H1 (cell line): ENCODE measurements at regions not wholly inside any gene's neighbourhood (a gene's known extent, or its start where the extent isn't known, plus 50 kb on each side); places are given as distances from the start of the nearest gene placed in this dataset.

Source experiments
- CTCF ChIA-PET: fragments of 300-600 bp; sonication (Branson Sonifier 250); formaldehyde crosslinking; loops from one replicate; lab custom pipeline; 2021; ENCODE audit not compliant: partially characterized antibody; lab: Charles Lee
- POLR2A ChIA-PET: fragments of 300-600 bp; sonication (Branson Sonifier 250); formaldehyde crosslinking; loops from one replicate; lab custom pipeline; 2021; ENCODE audit warnings: inconsistent platforms; ENCODE audit not compliant: partially characterized antibody; lab: Charles Lee
- DNase-seq, 2 experiments: peaks; one replicate each; pipeline versions ENCODE4 v3.0.0 to v3.0.0-alpha.2; 2010 to 2022; ENCODE audit warnings: low spot score in 2 of 2, low read depth in 1 of 2, mixed read lengths in 1 of 2
- FAIRE-seq: peaks from 2 replicates; lab custom pipeline; 2011; peaks lifted over from hg19 to GRCh38; lab: Jason Lieb, UNC
- H2AFZ ChIP-seq: 2 replicates; pipeline ENCODE4 v1.8.1; 2012; ENCODE audit warnings: low read length, inconsistent platforms
- H2AK5ac ChIP-seq: 2 replicates; pipeline ENCODE4 v1.6.1; 2013; ENCODE audit warnings: low read depth, low read length
- H2BK120ac ChIP-seq: replicated peaks from 2 replicates; pipeline ENCODE3; 2013; ENCODE audit warnings: low read depth, low read length, inconsistent platforms
- H2BK12ac ChIP-seq: 2 replicates; pipeline ENCODE4 v1.6.1; 2013; ENCODE audit warnings: low read depth, low read length
- H2BK15ac ChIP-seq: 2 replicates; pipeline ENCODE4 v1.6.1; 2013; ENCODE audit warnings: low read length
- H2BK20ac ChIP-seq: 2 replicates; pipeline ENCODE4 v1.6.1; 2013; ENCODE audit warnings: low read length
- H2BK5ac ChIP-seq: 2 replicates; pipeline ENCODE4 v1.6.1; 2013; ENCODE audit warnings: low read depth, low read length
- H3K14ac ChIP-seq: 2 replicates; pipeline ENCODE4 v1.6.1; 2013; ENCODE audit warnings: inconsistent platforms; ENCODE audit not compliant: insufficient read length
- H3K18ac ChIP-seq: 2 replicates; pipeline ENCODE4 v1.6.1; 2013; ENCODE audit warnings: low read length; ENCODE audit errors: extremely low read depth
- H3K23ac ChIP-seq: 2 replicates; pipeline ENCODE4 v1.6.1; 2013; ENCODE audit warnings: inconsistent platforms; ENCODE audit not compliant: insufficient read length
- H3K23me2 ChIP-seq: 2 replicates; pipeline ENCODE4 v1.6.1; 2013; ENCODE audit warnings: low read depth, low read length
- H3K27ac ChIP-seq: 2 replicates; pipeline ENCODE4 v1.6.1; 2011; ENCODE audit warnings: low read depth, low read length, inconsistent platforms
- H3K27me3 ChIP-seq, 4 experiments: replicated peaks in 1 of 4; 1 replicate in 1 of 4; 2 replicates in 3 of 4; pipeline versions ENCODE4 v1.6.1 to v1.8.1; 2011 to 2013; ENCODE audit warnings: low read length in 3 of 4, mild to moderate bottlenecking in 3 of 4, inconsistent platforms in 2 of 4, mixed read lengths in 2 of 4, moderate library complexity in 1 of 4; ENCODE audit not compliant: control insufficient read depth in 3 of 4, insufficient read depth in 3 of 4; ENCODE audit errors: extremely low read depth in 1 of 4
- H3K36me3 ChIP-seq, 4 experiments: 2 replicates each; pipeline versions ENCODE4 v1.6.1 to v1.8.1; 2011 to 2013; ENCODE audit warnings: mild to moderate bottlenecking in 4 of 4, low read length in 3 of 4, moderate library complexity in 2 of 4, control low read depth in 1 of 4, inconsistent platforms in 1 of 4; ENCODE audit not compliant: insufficient read depth in 4 of 4, control insufficient read depth in 2 of 4
- H3K4ac ChIP-seq: replicated peaks from 2 replicates; pipeline ENCODE3; 2013; ENCODE audit warnings: low read length, low read depth, mixed read lengths, inconsistent platforms; ENCODE audit not compliant: insufficient read length
- H3K4me1 ChIP-seq, 4 experiments: replicated peaks in 1 of 4; 1 replicate in 1 of 4; 2 replicates in 3 of 4; pipeline versions ENCODE4 v1.6.1 to v1.8.1; 2011 to 2013; ENCODE audit warnings: low read length in 3 of 4, inconsistent platforms in 2 of 4, mixed read lengths in 1 of 4; ENCODE audit not compliant: insufficient read depth in 4 of 4, control insufficient read depth in 3 of 4
- H3K4me2 ChIP-seq, 2 experiments: 2 replicates each; pipeline versions ENCODE4 v1.6.1 to v1.8.1; 2011 to 2013; ENCODE audit warnings: low read depth in 2 of 2, low read length in 2 of 2, control low read depth in 1 of 2, inconsistent platforms in 1 of 2, mild to moderate bottlenecking in 1 of 2; ENCODE audit not compliant: insufficient read depth in 1 of 2
- H3K4me3 ChIP-seq, 4 experiments: fragments of 200-600, 300-600 bp in 1 of 4; sonication (generic), shearing (Covaris generic), sonication (Bioruptor Twin) in 1 of 4; 2 replicates each; pipeline versions ENCODE4 v1.5.1 to v1.8.1; 2011 to 2016; ENCODE audit warnings: low read length in 4 of 4, low read depth in 3 of 4, control low read depth in 2 of 4, inconsistent platforms in 2 of 4, mild to moderate bottlenecking in 2 of 4, mixed read lengths in 1 of 4, moderate library complexity in 1 of 4; ENCODE audit not compliant: insufficient read depth in 2 of 4; ENCODE audit errors: extremely low read depth in 1 of 4
- H3K56ac ChIP-seq: replicated peaks from 2 replicates; pipeline ENCODE3; 2013; ENCODE audit warnings: low read depth, mild to moderate bottlenecking, mixed read lengths, low read length, inconsistent platforms; ENCODE audit not compliant: insufficient read length
- H3K79me1 ChIP-seq: 2 replicates; pipeline ENCODE4 v1.6.1; 2013; ENCODE audit warnings: low read depth, low read length, control low read depth
- H3K79me2 ChIP-seq, 2 experiments: 2 replicates each; pipeline versions ENCODE4 v1.6.1 to v1.8.1; 2012 to 2013; ENCODE audit warnings: low read length in 2 of 2, mild to moderate bottlenecking in 2 of 2, inconsistent platforms in 1 of 2; ENCODE audit not compliant: insufficient read depth in 2 of 2, control insufficient read depth in 1 of 2
- H3K9ac ChIP-seq, 4 experiments: replicated peaks in 1 of 4; 1 replicate in 1 of 4; 2 replicates in 3 of 4; pipeline versions ENCODE4 v1.6.1 to v1.8.1; 2011 to 2013; ENCODE audit warnings: low read depth in 3 of 4, low read length in 3 of 4, control low read depth in 2 of 4, mild to moderate bottlenecking in 2 of 4, moderate library complexity in 2 of 4, inconsistent platforms in 1 of 4; ENCODE audit errors: extremely low read depth in 1 of 4
- H3K9me3 ChIP-seq, 2 experiments: 2 replicates each; pipeline versions ENCODE4 v1.6.1 to v1.8.1; 2012 to 2013; ENCODE audit warnings: mild to moderate bottlenecking in 2 of 2, moderate library complexity in 2 of 2, control low read depth in 1 of 2, inconsistent platforms in 1 of 2, low read depth in 1 of 2, low read length in 1 of 2, mixed read lengths in 1 of 2; ENCODE audit not compliant: insufficient read depth in 2 of 2
- H4K20me1 ChIP-seq, 2 experiments: replicated peaks in 1 of 2; 2 replicates each; pipeline versions ENCODE3 to v1.8.1; 2011 to 2013; ENCODE audit warnings: inconsistent platforms in 2 of 2, low read length in 2 of 2, mild to moderate bottlenecking in 1 of 2; ENCODE audit not compliant: insufficient read depth in 2 of 2, control insufficient read depth in 1 of 2
- H4K5ac ChIP-seq: 2 replicates; pipeline ENCODE4 v1.6.1; 2013; ENCODE audit warnings: low read length, low read depth, mixed read lengths, inconsistent platforms; ENCODE audit not compliant: insufficient read length
- H4K8ac ChIP-seq: 2 replicates; pipeline ENCODE4 v1.8.0; 2013; ENCODE audit warnings: mild to moderate bottlenecking, moderate library complexity, low read length, inconsistent platforms; ENCODE audit not compliant: insufficient read depth; ENCODE audit errors: extremely low read depth
- H4K91ac ChIP-seq: replicated peaks from 2 replicates; pipeline ENCODE3; 2013; ENCODE audit warnings: low read length, mixed read lengths, inconsistent platforms; ENCODE audit not compliant: insufficient read length
- GABPA ChIP-seq: IDR thresholded peaks from 2 replicates; pipeline ENCODE4 v1.6.1; 2011; ENCODE audit warnings: mild to moderate bottlenecking, low read length, moderate library complexity, borderline replicate concordance; ENCODE audit not compliant: insufficient read depth
- WGBS, 2 experiments: shearing (Covaris generic) in 1 of 2; methylation state at CpG; one replicate each; pipeline versions ENCODE4 v1.1.6 to v1.1.7; 2013 to 2015; ENCODE audit warnings: low lambda C conversion rate in 2 of 2, mixed read lengths in 2 of 2, inconsistent platforms in 1 of 2, low coverage in 1 of 2, missing lambda C conversion rate in 1 of 2; ENCODE audit not compliant: insufficient replicate concordance in 2 of 2, insufficient coverage in 1 of 2, insufficient read length in 1 of 2; ENCODE audit errors: extremely low coverage in 1 of 2, missing lambda C conversion rate in 1 of 2; 5-methylcytosine and 5-hydroxymethylcytosine counted together
- TF ChIP-seq, protein P1 (sequence below): IDR thresholded peaks from 2 replicates; pipeline ENCODE4 v1.6.1; 2011; ENCODE audit warnings: low read length, improper control_type of control experiment

DNA sequence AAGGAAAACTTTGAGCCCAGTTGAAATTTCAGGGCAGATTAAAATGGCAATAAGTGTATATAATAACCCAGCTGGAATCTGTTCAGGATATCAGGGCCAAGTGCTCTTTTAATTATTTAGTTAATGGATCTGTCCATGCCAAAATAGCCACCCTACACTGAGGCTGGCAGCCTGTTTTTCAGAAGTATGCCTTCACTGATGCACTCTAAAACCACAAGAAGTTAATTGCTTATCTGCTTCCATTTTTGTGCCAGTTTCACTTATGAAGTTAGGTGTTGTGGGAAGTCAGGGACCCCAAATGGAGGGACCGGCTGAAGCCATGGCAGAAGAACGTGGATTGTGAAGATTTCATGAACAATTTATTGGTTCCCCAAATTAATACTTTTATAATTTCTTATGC is 960.3 kb downstream of the C4orf33 start:
- H3K14ac ChIP-seq: no peak overlapping the region
- H2BK12ac ChIP-seq: no peak overlapping the region
- FAIRE-seq: no peak
- H3K9ac ChIP-seq: no peak overlapping the region
- no peak overlapping the region for H2BK120ac ChIP-seq
- H3K4me2 ChIP-seq: no peak overlapping the region
- H3K79me2 ChIP-seq: no peaks in the 10 kb centered on the region
- no peaks in the 10 kb centered on the region for H3K4me1 ChIP-seq
- ChIA-PET POLR2A (no interaction called here), CTCF (no interaction called here)
- no peak overlapping the region for H2BK5ac ChIP-seq
- peaks cover 5 to 9% of the 10 kb centered on the region in 2 experiments; a peak in 3 of 4 replicates for H3K9me3 ChIP-seq
- no peak for DNase-seq
- no peak overlapping the region for H3K4ac ChIP-seq
- no peak overlapping the region for H3K23ac ChIP-seq
- no peak overlapping the region for H2AFZ ChIP-seq
- no peak overlapping the region for H2AK5ac ChIP-seq
- WGBS, 2 experiments: 94% methylated on average over 2 of the region's 2 CpGs; no CpG with 5 or more reads in 1 of the 2 experiments
- no peak overlapping the region for H3K56ac ChIP-seq
- H4K91ac ChIP-seq: no peak overlapping the region
- no peak overlapping the region for H4K5ac ChIP-seq
- H4K8ac ChIP-seq: no peak overlapping the region
- H3K18ac ChIP-seq: no peak overlapping the region
- TF ChIP-seq, protein P1, sequence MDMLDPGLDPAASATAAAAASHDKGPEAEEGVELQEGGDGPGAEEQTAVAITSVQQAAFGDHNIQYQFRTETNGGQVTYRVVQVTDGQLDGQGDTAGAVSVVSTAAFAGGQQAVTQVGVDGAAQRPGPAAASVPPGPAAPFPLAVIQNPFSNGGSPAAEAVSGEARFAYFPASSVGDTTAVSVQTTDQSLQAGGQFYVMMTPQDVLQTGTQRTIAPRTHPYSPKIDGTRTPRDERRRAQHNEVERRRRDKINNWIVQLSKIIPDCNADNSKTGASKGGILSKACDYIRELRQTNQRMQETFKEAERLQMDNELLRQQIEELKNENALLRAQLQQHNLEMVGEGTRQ: no peak
- TF ChIP-seq GABPA: no peak
- H3K27ac ChIP-seq: no peak overlapping the region
- H3K79me1 ChIP-seq: no peaks in the 10 kb centered on the region
- peaks cover 0 to 1% (median 0%) of the 10 kb centered on the region in 4 experiments; a peak in 1 of 7 replicates for H3K27me3 ChIP-seq
- no peak overlapping the region for H2BK15ac ChIP-seq
- H3K4me3 ChIP-seq: no peak overlapping the region
- H3K36me3 ChIP-seq: peaks cover 0 to 2% (median 0%) of the 10 kb centered on the region in 4 experiments; a peak in 2 of 8 replicates
- H3K23me2 ChIP-seq: no peaks in the 10 kb centered on the region
- H4K20me1 ChIP-seq: no peaks in the 10 kb centered on the region
- H2BK20ac ChIP-seq: no peak overlapping the region
